ENCODE measurements at regions not wholly inside any gene's neighbourhood (a gene's known extent, or its start where the extent isn't known, plus 50 kb on each side); places are given as distances from the start of the nearest gene placed in this dataset.
"Not testable (repeated sequence)": the region's sequence is repeated elsewhere in the genome, so short reads cannot be mapped to it uniquely, and the experiment has no call there.

GRCh38 chr11:97722721-97723120 is 1298.0 kb upstream of the CNTN5 start:
- no peak for FAIRE-seq

DNA sequence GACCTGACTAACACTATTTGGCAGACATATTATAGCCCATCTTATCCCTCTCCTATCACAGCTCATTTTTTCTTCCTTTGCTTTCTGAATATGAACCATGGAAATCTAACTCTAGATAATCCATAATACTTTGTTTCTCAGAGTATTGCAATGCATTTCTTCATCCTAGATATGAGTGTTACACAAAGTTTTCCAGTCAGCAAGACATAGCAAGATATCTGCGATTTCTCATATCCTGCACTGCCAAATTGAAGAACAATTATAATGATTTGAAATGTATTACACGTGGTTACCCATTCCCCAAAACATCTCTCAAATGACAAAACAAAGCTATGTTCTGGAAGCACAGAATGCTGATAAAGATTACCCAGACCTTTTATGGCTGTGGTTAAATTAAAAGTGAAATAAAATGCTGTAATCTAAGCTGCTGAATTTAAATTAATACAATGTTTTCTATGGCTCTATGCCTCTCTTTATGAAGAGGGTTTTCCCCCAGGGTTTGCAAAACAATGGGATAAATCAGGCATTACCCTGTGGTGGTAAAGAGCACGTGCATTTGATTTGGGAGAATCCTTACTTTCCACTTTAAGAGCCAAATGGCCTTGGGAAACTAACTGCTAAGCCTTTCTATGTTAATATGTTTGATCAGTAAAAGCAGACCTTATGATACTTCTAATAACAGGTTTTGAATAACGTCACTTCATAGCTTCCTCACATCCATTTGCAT is 1291.0 kb upstream of the CNTN5 start:
- FAIRE-seq, result no peak

GRCh38 chr11:97732011-97732632 is 1288.6 kb upstream of the CNTN5 start:
- FAIRE-seq, result no peak

- no peak for FAIRE-seq
Measured at GRCh38 chr11:97738751-97739150, 1282.0 kb upstream of the CNTN5 start.

DNA sequence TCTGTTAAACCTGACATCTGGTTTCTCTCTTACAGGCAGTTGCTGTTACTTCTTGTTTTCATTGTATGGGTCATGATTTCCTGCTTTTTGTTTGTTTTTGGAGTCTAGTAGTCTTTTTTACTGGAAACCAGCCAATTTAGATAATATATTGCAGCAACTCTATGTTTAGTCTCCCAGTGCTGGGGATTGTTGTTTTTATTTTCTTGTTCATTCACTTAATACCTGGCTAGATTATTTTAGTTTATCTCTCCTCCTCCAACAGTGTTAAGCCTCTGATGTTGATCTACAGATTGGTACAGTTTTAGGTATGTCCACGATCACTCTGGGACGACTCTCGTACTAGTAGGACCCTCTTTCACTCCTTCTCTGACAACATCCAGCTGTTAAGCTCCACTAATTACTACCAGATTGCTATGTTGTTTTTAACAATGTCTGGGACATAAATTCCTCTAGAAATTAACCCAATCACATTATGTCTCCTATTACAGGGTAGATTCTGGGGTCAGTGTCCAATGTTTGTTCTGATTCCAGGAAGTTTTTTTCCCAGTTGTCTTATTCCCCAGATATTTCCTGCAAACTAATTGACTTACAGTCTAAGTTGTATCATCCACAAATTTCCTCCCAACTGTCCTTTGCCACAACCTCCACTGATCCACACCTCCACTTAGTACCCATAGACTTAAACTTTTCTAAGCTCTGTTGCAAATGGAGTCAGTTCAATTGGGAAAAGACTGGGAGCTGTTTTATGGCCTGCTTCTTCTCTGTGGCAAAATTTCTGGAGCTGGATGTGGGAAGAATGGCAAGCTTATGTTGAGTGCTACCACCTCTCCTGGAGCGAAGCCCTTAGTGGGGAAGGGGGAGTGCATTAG is 1280.6 kb upstream of the CNTN5 start:
- FAIRE-seq, result no peak

GRCh38 chr11:97740801-97741151 is 1280.0 kb upstream of the CNTN5 start:
- FAIRE-seq, result no peak

DNA sequence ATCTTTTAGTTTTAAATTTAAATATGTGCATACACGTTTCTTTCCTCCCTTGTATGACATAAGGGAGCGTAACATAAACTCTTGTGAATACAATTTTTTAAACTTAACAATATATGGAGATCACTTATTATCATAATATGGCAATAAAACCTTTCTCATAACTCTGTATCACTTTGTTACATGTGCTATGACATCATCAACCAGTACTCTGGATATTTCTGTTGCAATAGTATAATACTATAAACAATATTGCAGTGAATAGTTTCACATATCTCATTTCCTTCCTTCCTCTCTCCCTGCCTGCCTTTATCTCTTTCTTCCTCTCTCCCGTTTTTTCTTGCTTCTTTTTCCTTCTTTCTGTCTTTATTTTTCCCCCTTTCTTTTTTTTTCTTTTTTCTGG is 1278.0 kb upstream of the CNTN5 start:
- no peak for FAIRE-seq

DNA sequence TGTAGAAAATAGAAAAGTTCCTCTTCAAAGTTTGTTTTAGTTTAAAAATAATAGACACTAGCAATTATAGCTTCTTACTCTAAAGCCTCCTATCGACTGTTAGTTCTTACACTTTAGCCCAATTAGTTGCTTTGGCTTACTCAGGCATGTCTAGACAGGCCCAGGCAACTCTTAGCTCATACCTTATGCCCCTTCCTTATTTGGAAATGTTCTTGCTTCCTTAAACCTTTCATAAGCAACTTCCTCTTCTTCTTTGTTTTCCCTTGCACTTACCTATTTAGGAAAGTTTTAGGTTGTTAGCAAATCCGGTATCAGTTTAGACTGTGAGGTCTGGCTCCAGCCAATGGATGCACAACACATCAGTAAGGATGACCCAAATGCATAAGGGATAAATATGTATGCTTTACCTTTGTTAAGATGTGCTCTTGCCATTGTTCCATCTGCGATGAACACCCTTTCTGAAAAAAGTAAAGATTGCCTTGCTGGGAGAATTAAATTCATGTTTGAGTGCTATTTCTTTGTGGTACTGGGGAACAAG is 1277.5 kb upstream of the CNTN5 start:
- FAIRE-seq, result no peak

DNA sequence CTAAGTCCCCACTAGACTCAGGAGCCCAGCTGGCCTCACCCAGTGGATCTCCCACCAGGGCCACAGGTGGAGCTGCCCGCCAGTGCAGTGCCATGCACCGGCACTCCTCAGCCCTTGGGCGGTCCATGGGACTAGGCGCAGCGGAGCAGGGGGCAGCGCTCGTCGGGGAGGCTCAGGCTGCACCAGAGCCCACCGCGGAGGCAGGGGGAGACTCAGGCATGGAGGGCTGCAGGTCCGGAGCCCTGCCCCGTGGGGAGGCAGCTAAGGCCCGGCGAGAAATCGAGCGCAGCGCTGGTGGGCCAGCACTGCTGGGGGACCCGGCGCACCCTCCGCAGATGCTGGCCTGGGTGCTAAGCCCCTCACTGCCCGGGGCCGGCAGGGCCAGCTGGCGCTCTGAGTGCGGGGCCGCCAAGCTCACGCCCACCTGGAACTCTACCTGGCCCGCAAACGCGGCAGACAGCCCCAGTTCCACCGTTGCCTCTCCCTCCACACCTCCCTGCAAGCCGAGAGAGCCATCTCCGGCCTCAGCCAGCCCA is 1275.2 kb upstream of the CNTN5 start:
- FAIRE-seq, result no peak

GRCh38 chr11:97746818-97747217 is 1273.9 kb upstream of the CNTN5 start:
- no peak for FAIRE-seq

DNA sequence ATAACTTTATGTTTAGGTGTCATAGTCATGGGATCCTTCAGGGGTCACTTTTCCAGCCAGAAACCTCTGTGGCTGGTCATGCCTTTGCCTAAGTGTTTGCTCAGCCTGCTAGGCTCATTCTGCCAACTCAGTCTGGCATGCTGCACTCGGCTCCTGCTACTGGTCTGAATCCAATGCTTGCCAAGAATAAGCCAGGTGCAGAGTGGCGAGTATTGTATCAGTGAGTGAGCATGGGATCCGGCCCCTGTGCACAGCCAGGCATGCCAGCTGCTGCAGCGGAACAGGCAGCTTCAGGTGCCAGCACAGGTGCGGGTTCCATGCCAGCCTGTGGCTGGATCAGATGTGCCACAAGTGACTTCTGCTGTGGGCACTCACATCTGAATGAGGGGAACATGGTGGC is 1269.3 kb upstream of the CNTN5 start:
- FAIRE-seq, result no peak

DNA sequence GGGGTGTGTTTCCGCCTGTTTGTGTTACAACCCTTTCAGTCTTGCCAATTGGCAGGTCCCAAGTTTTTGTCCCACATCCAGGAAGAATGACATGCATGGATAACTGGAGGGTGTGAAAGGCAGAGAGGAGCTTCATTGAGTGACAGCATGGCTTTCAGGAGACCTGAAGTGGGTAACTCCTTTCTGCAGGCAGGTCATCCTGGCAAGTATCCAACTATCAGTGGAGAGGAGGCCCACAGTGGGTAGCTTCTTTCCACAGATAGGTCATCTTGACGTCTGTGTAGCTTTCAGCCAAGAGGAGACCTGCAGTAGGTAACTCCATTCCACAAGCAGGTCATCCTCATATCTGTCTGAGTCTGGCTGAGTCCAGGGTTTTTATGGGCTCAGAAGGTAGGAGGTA is 1268.8 kb upstream of the CNTN5 start:
- FAIRE-seq, result no peak

DNA sequence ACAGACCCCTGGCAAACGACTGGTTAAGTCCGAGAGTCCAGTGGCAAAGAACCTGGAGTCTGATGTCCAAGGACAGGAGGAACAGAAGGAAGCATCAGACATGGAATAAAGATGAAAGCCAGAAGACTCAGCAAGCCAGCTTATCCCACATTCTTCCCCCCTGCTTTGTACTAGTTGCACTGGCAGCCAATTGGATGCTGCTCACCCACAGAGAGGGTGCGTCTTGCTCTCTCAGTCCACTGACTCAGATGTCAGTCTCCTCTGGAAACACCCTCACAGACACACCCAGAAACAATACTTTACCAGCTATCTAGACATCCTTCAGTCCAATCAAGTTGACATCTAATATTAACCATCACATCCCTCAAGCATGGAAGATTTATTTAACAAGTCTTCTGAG is 1265.8 kb upstream of the CNTN5 start:
- no peak for FAIRE-seq

GRCh38 chr11:97756571-97757335 is 1264.0 kb upstream of the CNTN5 start:
- no peak for FAIRE-seq

DNA sequence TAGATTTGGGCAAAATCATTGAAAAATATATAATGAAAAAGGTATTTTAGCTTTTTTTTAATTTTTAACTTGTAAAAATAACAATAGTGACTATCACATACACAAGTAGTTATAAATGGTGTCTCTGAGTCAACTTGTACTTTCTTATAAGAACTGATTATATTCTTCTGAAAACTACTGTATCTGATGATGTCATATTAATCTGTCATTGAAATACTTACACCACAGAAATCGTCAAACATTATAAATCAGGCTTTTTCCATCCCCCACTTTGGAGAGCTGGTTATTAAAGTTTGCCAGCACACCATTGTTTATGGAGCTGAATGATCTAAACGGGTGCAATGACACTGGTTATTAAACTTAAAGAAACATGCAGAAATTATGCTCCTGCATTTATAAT is 1259.6 kb upstream of the CNTN5 start:
- no peak for FAIRE-seq

DNA sequence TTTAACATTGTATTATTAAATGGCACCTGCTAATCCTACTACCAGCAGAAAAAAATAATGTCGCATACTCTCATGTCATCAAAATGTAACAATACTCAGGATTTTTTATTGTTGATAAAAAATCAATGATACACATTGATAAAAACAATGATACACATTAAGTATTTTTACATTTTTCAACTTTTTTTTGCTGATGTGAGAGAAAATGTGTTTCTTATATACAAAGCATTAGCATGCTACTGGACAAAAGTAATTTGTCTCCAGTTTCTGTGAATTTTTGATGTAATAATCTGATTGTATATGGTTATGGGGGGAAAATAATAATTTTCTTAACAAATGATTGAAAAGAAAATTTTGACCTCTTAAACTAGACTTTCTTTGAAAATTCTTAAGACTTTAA is 1256.6 kb upstream of the CNTN5 start:
- FAIRE-seq, result no peak

- no peak for FAIRE-seq
Measured at GRCh38 chr11:97764605-97765004, 1256.1 kb upstream of the CNTN5 start.

- FAIRE-seq, result no peak
Measured at GRCh38 chr11:97770570-97770969, 1250.2 kb upstream of the CNTN5 start.

DNA sequence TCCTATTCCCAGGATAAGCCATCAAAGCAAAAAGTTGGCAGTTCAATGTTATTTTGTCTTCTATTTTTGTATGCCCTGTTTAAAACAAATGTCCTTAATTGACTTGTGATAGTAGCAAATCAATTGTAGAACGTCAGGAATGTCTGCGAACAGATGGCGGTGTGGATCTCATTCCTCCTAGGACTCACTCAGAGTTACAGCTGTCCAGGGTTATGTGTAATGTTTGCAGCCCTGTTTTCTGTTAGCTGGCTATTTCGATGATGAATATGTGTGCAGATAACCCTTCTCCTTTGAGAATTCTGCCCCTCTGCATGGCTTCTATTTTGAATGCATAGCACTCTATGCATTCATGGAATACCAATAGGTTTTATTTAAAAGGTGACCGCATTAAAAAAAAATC is 1248.0 kb upstream of the CNTN5 start:
- no peak for FAIRE-seq

DNA sequence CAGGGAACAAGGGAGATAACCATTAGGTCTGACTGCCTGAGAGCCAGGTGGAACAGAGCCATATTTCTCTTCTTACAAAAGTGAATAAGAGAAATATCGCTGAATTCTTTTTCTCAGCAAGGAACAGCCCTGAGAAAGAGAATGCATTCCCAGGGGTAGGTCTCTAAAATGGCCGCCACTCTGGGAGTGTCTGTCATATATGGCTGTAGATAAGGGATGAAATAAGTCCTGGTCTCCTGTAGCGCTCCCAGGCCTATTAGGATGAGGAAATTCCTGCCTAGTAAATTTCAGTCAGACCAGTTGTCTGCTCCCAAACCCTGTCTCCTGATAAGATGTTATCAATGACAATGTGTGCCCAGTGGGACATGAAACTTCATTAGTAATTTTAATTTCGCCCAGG is 1236.4 kb upstream of the CNTN5 start:
- FAIRE-seq, result not testable (repeated sequence)

- FAIRE-seq, result no peak
Measured at GRCh38 chr11:97786961-97787360, 1233.8 kb upstream of the CNTN5 start.

DNA sequence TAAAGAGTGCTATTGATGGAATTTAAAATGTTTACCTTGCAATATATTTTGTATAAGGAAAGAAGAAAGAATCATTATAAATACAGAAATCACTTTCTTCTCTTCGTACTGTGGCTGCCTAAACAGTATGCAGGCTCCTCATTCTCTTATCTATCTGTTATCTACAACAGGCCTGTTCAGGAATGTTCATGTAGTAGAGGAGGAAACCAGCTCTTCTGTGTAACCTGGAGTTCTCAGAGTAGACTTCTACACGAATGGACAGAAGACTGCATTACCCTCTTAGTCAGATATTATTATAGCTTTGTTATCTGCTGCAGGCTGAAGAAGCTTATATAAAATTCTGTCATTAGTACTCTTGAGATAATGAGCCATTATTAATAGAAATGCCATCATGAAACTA is 1225.9 kb upstream of the CNTN5 start:
- FAIRE-seq, result no peak

DNA sequence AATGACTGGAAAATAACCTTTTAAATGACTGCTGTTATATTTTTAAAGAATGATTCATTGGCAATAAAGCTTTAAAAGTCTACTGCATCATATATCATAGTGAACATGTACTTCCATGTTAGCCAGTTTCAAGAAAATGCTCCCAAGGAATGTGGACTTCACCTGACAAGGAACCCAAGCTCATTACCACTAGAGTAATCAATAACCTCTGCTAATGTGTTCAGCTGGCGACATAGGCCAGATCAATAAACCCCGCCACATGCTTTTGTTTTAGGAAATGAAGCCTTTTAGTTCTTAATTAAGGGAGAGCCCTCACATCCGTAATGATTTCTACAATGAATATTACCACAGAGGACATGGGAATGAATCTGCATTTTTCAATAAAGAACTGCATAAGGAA is 1219.9 kb upstream of the CNTN5 start:
- no peak for FAIRE-seq

Data from G401.6 (cell line).